Neural progenitor cell (in vitro differentiated cells): ENCODE measurements at regions not wholly inside any gene's neighbourhood (a gene's known extent, or its start where the extent isn't known, plus 50 kb on each side); places are given as distances from the start of the nearest gene placed in this dataset.

Experiments used
- EZH2 ChIP-seq: fragments of 200-600 bp; sonication (generic); IDR thresholded peaks from 2 replicates; pipeline ENCODE4 v1.6.1; 2017; ENCODE audit warnings: antibody characterized with exemption, mild to moderate bottlenecking, moderate library complexity
- EZH2phosphoT487 ChIP-seq: fragments of 200-600 bp; sonication (generic); IDR thresholded peaks from 2 replicates; pipeline ENCODE4 v1.6.1; 2017; ENCODE audit warnings: antibody characterized with exemption
- TF ChIP-seq, protein P1 (sequence below): fragments of 200-600 bp; sonication (generic); IDR thresholded peaks from 2 replicates; pipeline ENCODE4 v1.5.1; 2017; ENCODE audit warnings: antibody characterized with exemption, mild to moderate bottlenecking

DNA sequence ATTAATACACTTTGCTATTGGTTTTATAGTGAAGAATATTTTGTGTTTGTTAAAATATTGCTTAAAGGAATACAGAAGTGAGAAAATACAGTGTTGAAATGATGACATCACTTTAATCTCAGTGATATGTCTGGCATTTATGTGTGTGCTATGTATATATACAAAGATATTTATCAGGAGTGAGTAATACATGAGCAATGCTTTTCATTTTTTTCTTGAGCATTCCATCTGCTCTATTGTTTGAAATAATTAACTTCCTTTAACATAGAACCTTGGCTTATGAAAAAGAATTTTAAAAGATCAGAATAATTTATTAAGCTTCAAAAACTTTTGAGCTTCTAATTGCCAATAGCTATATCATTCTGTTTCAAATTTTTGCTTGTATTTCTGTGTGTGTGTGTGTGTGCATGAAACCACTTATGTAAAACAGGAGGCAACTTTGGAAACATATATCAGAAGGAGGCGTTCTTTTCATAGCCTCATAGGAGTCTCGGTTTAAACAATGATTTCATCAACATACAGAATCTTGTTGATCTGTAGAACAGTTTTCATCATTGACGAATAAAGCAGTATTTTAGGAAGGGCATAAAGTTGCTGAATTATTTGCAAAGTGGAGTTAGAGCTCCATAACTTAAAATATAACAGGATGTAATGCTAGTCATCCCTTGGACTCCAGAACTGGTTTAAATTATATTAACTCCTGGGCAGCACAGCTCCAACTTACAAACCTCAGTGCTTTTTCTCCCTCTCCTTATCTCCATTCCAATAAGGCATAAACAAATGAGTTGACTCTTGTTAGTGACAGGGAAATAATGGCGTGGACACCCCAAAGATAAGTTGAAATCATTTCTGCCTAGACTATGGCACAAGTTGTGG is 228.4 kb upstream of the DGKB start:
- TF ChIP-seq EZH2 (no peak), EZH2phosphoT487 (no peak)
- TF ChIP-seq, protein P1, sequence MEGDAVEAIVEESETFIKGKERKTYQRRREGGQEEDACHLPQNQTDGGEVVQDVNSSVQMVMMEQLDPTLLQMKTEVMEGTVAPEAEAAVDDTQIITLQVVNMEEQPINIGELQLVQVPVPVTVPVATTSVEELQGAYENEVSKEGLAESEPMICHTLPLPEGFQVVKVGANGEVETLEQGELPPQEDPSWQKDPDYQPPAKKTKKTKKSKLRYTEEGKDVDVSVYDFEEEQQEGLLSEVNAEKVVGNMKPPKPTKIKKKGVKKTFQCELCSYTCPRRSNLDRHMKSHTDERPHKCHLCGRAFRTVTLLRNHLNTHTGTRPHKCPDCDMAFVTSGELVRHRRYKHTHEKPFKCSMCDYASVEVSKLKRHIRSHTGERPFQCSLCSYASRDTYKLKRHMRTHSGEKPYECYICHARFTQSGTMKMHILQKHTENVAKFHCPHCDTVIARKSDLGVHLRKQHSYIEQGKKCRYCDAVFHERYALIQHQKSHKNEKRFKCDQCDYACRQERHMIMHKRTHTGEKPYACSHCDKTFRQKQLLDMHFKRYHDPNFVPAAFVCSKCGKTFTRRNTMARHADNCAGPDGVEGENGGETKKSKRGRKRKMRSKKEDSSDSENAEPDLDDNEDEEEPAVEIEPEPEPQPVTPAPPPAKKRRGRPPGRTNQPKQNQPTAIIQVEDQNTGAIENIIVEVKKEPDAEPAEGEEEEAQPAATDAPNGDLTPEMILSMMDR = no peak
